Esophagus muscularis mucosa (tissue), 4 donors: ENCODE measurements at regions not wholly inside any gene's neighbourhood (a gene's known extent, or its start where the extent isn't known, plus 50 kb on each side); places are given as distances from the start of the nearest gene placed in this dataset.

ENCODE experiments used
- DNase-seq: peaks from one replicate; pipeline ENCODE4 v3.0.0-alpha.2; 2017; ENCODE audit errors: extremely low spot score
- H3K27ac ChIP-seq, 4 donors: fragments of 200-600 bp; sonication (generic); replicated peaks in 1 of 4; 1 replicate in 3 of 4; 2 replicates in 1 of 4; pipeline ENCODE4 v1.5.1; 2016 to 2019; ENCODE audit warnings: mild to moderate bottlenecking in 1 of 4
- H3K27me3 ChIP-seq, 4 donors: fragments of 200-600 bp; sonication (generic); one replicate each; pipeline versions ENCODE4 v1.5.1 to v1.6.0; 2016 to 2019
- H3K36me3 ChIP-seq, 4 donors: fragments of 200-600 bp; sonication (generic); one replicate each; pipeline ENCODE4 v1.5.1; 2016 to 2019
- H3K4me1 ChIP-seq, 4 donors: fragments of 200-600 bp; sonication (generic); one replicate each; pipeline ENCODE4 v1.5.1; 2016 to 2019
- H3K4me3 ChIP-seq, 4 donors: fragments of 200-600 bp; sonication (generic); 1 replicate in 2 of 4; 2 replicates in 2 of 4; pipeline ENCODE4 v1.5.1; 2016 to 2019; ENCODE audit warnings: mild to moderate bottlenecking in 4 of 4, moderate library complexity in 1 of 4
- H3K9me3 ChIP-seq, 4 donors: fragments of 200-600 bp; sonication (generic); 1 replicate in 3 of 4; 2 replicates in 1 of 4; pipeline ENCODE4 v1.5.1; 2016 to 2019
- CTCF ChIP-seq, 3 experiments: fragments of 200-600 bp in 2 of 3; fragments of 450-650 bp in 1 of 3; sonication (generic) in 2 of 3; IDR thresholded peaks; one replicate each; pipeline ENCODE4 v1.5.1; 2017 to 2019; ENCODE audit warnings: antibody characterized with exemption in 3 of 3, mild to moderate bottlenecking in 2 of 3, moderate library complexity in 1 of 3
- EP300 ChIP-seq: sonication (generic); formaldehyde crosslinking; IDR thresholded peaks from one replicate; pipeline ENCODE4 v1.6.1; 2017; ENCODE audit warnings: antibody characterized with exemption
- POLR2A ChIP-seq: fragments of 450-650 bp; IDR thresholded peaks from one replicate; pipeline ENCODE4 v1.6.1; 2017; ENCODE audit warnings: antibody characterized with exemption, moderate library complexity, mild to moderate bottlenecking, low read depth
- POLR2AphosphoS5 ChIP-seq, 2 donors: sonication (generic); formaldehyde crosslinking; IDR thresholded peaks; one replicate each; pipeline ENCODE4 v1.6.1; 2017; ENCODE audit warnings: antibody characterized with exemption in 2 of 2
- WGBS: methylation state at CpG from one replicate; pipeline ENCODE4 v1.1.5; 2018; 5-methylcytosine and 5-hydroxymethylcytosine counted together
- intact Hi-C: fragments of 100-400 bp; cut with DNase I; formaldehyde crosslinking; loops from one replicate; pipeline ENCODE4 v1.15.1; 2023

GRCh38 chr2:176455816-176456291 is 186.6 kb downstream of the MTX2 start:
- Histone ChIP-seq H3K36me3 (no peaks in the 10 kb centered on the region), H3K4me3 (no peak overlapping the region), H3K9me3 (no peaks in the 10 kb centered on the region), H3K27ac (peak overlapping the region; percentile 35 to 59 (median 46)), H3K4me1 (peaks cover 8 to 14% (median 10%) of the 10 kb centered on the region in 4 donors), H3K27me3 (peaks cover 0 to 37% (median 0%) of the 10 kb centered on the region in 4 donors)
- intact Hi-C loops, result loop anchor here (5.0 kb wide), 4 partner anchors 96 to 329 kb away; partner anchors contain the start of gene HOXD8
- TF ChIP-seq POLR2AphosphoS5 (IDR thresholded peaks at IDR 0.05) (peak; percentile 9 to 50), POLR2A (no peak)
- no peak for DNase-seq
- 48% methylated on average over 3 of the region's 3 CpGs for WGBS

GRCh38 chr2:176457481-176457880 is 188.2 kb downstream of the MTX2 start:
- Histone ChIP-seq H3K36me3 (no peaks in the 10 kb centered on the region), H3K9me3 (no peaks in the 10 kb centered on the region), H3K4me1 (peaks cover 10 to 14% (median 12%) of the 10 kb centered on the region in 4 donors), H3K4me3 (no peak overlapping the region), H3K27ac (no peak overlapping the region), H3K27me3 (peaks cover 0 to 28% (median 0%) of the 10 kb centered on the region in 4 donors)
- TF ChIP-seq POLR2AphosphoS5 (IDR thresholded peaks at IDR 0.05) (no peak), EP300 (no peak), POLR2A (no peak), CTCF (IDR thresholded peaks at IDR 0.05) (no peak)
- intact Hi-C loops, result loop anchor here (5.0 kb wide), 4 partner anchors 95 to 330 kb away; partner anchors contain the start of gene HOXD8
- no peak for DNase-seq
- 92% methylated on average over 1 of the region's 1 CpG for WGBS

GRCh38 chr2:176461098-176461808 is 192.0 kb downstream of the MTX2 start:
- intact Hi-C loops, result no loop called here
- no peaks in the 10 kb centered on the region for H3K36me3 ChIP-seq
- peaks cover 0 to 6% (median 0%) of the 10 kb centered on the region in 4 donors for H3K4me1 ChIP-seq
- WGBS, result 52% methylated on average over 5 of the region's 5 CpGs
- TF ChIP-seq EP300 (no peak), POLR2AphosphoS5 (IDR thresholded peaks at IDR 0.05) (no peak), POLR2A (no peak), CTCF (IDR thresholded peaks at IDR 0.05) (no peak)
- DNase-seq, result no peak
- H3K27ac ChIP-seq, result peak overlapping the region in 2 of 4 donors; percentile 2 to 5
- H3K27me3 ChIP-seq, result peaks cover 0 to 12% (median 0%) of the 10 kb centered on the region in 4 donors
- no peaks in the 10 kb centered on the region for H3K9me3 ChIP-seq
- no peak overlapping the region for H3K4me3 ChIP-seq

- Histone ChIP-seq H3K27me3 (peaks cover 0 to 9% (median 0%) of the 10 kb centered on the region in 4 donors), H3K4me1 (peaks cover 0 to 6% (median 0%) of the 10 kb centered on the region in 4 donors), H3K27ac (peak overlapping the region in 1 of 4 donors; percentile 2), H3K4me3 (no peak overlapping the region), H3K36me3 (no peaks in the 10 kb centered on the region), H3K9me3 (no peaks in the 10 kb centered on the region)
- no peak for DNase-seq
- no peak for TF ChIP-seq POLR2AphosphoS5 (IDR thresholded peaks at IDR 0.05)
- no peak for TF ChIP-seq CTCF (IDR thresholded peaks at IDR 0.05)
- no peak for TF ChIP-seq EP300
- TF ChIP-seq POLR2A, result no peak
- intact Hi-C loops, result no loop called here
- WGBS, result 59% methylated on average over 5 of the region's 5 CpGs
Measured at GRCh38 chr2:176461809-176462670, 192.8 kb downstream of the MTX2 start.

GRCh38 chr2:176463546-176463945 is 194.3 kb downstream of the MTX2 start:
- Histone ChIP-seq H3K36me3 (no peaks in the 10 kb centered on the region), H3K4me3 (no peak overlapping the region), H3K27ac (no peak overlapping the region), H3K27me3 (peaks cover 0 to 9% (median 0%) of the 10 kb centered on the region in 4 donors), H3K4me1 (peaks cover 0 to 6% (median 0%) of the 10 kb centered on the region in 4 donors), H3K9me3 (no peaks in the 10 kb centered on the region)
- intact Hi-C loops, result no loop called here
- WGBS, result 86% methylated on average over 3 of the region's 3 CpGs
- TF ChIP-seq POLR2A, result no peak
- TF ChIP-seq POLR2AphosphoS5 (IDR thresholded peaks at IDR 0.05), result no peak
- TF ChIP-seq EP300, result no peak
- TF ChIP-seq CTCF (IDR thresholded peaks at IDR 0.05), result no peak
- DNase-seq, result no peak
